Left cardiac atrium (tissue), 4 donors: ENCODE measurements at regions not wholly inside any gene's neighbourhood (a gene's known extent, or its start where the extent isn't known, plus 50 kb on each side); places are given as distances from the start of the nearest gene placed in this dataset.

Experiments used
- ATAC-seq, 2 donors: fragments of 200-7000 bp; cut with Tn5 transposase; one replicate each; pipeline ENCODE4 v1.9.1; 2020; ENCODE audit warnings: mild to moderate bottlenecking in 2 of 2, moderate library complexity in 2 of 2
- DNase-seq: peaks from one replicate; pipeline ENCODE4 v3.0.0-alpha.2; 2020
- intact Hi-C, 2 donors: fragments of 100-400 bp; cut with DNase I; formaldehyde crosslinking; loops; one replicate each; pipeline versions ENCODE4 v1.14.1 to v1.15.1; 2022 to 2023
- donor health status: DM: no; HTN: yes; CAD: no.
- donor health status: DM: no; HTN: yes; CAD: no; lungs with severe emphysema.
- donor health status: DM: yes; HTN: yes; CAD: no.
- donor health status: Dilated cardiomyopathy.

GRCh38 chr4:146998157-146998556 is 52.5 kb upstream of the TTC29 start:
- intact Hi-C loops: no loop called here
- DNase-seq (no peak), ATAC-seq (no peak)

DNA sequence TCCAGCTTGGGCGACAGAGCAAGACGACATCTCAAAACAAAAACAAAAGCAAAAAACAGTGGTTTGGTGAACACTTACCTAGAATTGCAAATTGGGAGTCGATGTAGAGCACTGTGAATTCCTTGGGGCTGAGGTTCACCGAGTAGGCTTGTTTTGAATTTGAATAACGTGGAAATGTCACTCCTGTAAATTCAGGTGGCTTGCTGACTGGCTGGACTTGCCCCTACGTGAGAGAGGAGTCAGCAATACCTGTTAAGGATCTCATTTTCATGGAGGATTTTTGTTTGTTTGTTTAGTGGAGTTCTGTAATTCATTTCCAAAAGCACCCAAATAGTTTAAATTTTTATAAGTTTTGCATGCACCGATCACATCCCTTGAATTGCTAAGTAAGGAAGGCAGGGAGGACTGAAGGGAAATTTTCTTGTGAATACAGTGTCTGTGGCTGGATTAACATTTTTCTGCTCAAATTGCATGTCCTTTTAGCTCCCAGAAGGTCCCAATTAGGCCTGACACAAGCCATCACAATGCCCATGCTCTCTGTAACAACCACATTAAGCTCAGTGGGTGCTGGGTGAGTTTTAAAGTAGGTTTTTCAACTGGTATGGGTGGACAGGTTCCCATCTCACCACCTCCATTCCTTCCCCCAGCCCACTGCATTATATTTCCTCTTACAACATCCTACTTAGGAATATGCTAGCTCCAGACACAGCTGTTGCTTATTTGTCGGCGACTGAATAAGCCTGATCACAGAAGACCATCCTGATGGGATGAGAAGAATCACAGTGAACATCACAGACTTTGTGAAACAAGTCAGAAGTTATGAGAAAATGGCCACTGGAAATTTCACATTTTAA is 58.5 kb upstream of the TTC29 start:
- DNase-seq (no peak), ATAC-seq (no peak)
- intact Hi-C loops: no loop called here

GRCh38 chr4:147006229-147006628 is 60.6 kb upstream of the TTC29 start:
- intact Hi-C loops: no loop called here
- DNase-seq: no peak

DNA sequence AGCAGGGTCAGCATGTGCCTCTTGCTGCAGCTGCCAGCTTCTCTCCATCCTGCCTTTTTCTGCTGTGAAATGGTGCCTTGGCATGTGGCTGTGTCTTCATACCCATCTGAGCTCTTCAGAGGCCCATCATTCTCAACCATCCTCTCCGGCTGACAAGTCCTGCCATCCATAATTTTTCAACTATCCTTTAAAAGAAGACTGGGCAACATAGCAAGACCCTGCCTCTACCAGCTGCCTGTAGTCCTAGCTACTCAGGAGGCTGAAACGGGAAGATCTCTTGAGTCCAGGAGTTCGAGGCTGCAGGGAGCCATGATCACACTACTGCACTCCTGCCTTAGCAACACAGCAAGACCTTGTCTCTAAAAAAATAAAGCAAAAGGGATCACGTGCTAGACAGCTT is 64.2 kb upstream of the TTC29 start:
- ATAC-seq (no peak), DNase-seq (no peak)
- intact Hi-C loops: no loop called here

More at GRCh38 chr4:147006229-147006628, 60.6 kb upstream of the TTC29 start:
- ATAC-seq: no peak

- no peak for DNase-seq
- ATAC-seq: no peak
- intact Hi-C loops: no loop called here
Measured at GRCh38 chr4:147011411-147011810, 65.7 kb upstream of the TTC29 start.

- ATAC-seq: no peak
Measured at GRCh38 chr4:147012059-147012707, 66.5 kb upstream of the TTC29 start.

DNA sequence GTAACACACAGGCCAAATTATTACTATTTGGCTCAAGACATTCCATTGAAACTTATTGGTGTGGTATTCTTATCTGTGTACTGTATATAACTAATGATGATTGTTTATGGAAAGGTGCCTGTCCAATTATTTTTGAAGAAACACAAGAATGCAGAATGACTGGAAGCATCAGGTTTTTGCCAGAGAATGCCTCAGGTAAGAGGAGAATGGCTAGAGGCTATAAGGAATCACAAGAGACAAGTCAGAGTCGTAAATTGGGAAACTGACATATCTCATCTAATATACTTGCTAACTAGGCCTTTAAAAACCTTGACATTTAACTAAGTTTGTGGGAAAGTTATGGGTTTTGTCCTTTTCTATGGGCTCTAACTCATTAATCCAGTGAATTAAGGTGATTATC is 69.3 kb upstream of the TTC29 start:
- intact Hi-C loops: loop anchor here (5.0 kb wide), 2 partner anchors 77 to 577 kb away; no protein-coding TSS in a partner anchor
- DNase-seq: no peak
- ATAC-seq: no peak

More at GRCh38 chr4:147012059-147012707, 66.5 kb upstream of the TTC29 start:
- DNase-seq: no peak
- intact Hi-C loops: no loop called here

DNA sequence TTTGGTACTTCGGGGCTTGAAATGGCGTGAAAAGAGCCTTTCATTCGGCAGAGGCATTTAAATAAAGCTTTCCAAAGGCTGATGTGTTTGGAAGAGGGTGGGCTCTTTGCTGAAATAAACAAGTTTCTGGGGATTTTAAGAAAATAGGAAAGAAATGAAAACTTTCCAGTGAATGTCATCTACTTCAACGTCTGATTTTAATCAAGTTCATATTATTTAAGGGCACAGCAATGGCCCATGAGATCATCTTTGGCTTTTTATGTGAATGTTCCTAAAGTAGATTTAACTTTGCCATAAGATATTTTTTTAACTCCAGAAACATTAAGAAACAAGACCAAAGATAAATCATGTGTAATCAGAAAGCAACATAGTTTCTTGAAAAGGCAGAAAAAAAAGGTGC is 69.8 kb upstream of the TTC29 start:
- intact Hi-C loops: loop anchor here (5.0 kb wide), 2 partner anchors 77 to 577 kb away; no protein-coding TSS in a partner anchor
- DNase-seq (no peak), ATAC-seq (no peak)

DNA sequence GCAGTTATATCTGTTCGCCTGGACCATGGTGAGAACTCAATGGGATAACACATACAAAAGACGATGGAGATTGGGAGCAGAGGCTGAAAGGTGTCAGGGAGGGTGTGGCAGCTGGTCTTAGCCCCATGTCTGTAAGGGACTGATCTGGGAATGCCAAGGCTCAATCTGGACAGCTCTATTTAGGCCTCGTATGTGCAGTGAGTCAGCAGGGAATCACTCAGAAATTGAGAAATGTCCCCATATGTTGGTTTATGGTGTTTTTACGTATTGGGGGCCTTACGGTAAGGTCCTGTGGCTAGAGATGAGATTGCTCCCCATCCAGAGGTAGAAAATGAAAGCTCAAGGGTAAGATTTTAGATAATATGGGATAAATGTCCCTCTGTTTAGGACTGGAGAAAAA is 71.4 kb upstream of the TTC29 start:
- ATAC-seq (no peak), DNase-seq (no peak)
- intact Hi-C loops: loop anchor here (5.0 kb wide), 2 partner anchors 75 to 575 kb away; no protein-coding TSS in a partner anchor

DNA sequence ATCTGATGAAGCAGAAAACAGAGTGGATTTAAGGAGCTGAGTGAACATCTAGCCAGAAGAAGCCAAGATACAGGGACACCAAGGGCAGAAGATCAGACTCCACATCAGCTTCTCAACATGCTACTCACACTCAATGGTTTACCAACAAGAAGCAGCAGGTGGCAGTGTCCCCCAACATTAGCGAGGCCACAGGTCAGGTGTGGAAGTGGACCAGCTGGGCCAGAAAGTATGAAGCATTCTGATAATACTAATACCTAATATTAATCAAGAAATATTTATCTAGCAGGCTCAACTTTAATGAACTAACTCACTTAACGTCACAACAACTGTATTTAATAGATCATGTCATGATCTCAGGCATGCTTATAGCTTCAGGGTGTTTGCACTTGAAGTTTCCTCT is 73.4 kb upstream of the TTC29 start:
- intact Hi-C loops: loop anchor here (1.0 to 5.0 kb wide), 3 partner anchors 73 to 573 kb away; no protein-coding TSS in a partner anchor
- peak; percentile 84 to 85 for ATAC-seq
- peak; percentile 60 for DNase-seq

DNA sequence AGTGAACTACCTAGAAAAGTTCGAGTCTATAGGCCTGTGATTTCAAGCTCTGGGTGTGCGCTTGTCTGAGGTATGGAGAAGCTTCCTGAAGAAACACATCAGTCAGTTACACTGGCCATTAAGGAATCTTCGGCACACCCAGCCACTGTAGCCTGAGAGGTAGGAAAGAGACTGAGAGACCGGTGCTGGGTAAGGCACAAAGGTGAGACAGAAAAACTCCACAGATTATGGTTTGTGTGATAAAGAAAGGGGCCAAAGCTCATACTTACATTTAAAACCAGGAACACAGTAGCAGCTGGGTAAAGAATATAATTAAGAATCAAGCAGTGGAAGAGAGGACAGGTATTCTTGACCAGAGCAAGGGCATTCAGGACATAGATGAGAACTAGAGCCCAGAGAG is 74.8 kb upstream of the TTC29 start:
- intact Hi-C loops: no loop called here
- DNase-seq: no peak
- no peak for ATAC-seq

DNA sequence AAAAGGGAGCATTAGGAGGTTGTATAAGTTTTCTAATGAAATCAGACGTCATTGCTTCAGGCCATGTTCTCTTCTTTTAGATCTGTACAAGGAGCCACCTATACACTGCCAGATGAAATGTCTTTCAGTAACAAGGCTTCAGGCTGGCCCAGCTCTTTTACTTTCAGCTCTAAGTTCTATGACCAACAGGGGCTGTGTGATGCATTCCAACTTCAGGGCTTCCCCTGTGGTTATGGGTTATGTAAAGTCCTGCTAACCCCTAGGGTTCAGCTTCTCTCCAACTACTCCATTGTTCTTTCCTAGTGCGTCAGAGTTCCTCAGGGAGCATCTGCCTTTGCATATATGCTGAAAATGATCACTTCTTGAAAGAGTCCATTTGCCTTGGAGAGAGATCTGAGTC is 79.4 kb upstream of the TTC29 start:
- ATAC-seq (no peak), DNase-seq (no peak)
- intact Hi-C loops: no loop called here

DNA sequence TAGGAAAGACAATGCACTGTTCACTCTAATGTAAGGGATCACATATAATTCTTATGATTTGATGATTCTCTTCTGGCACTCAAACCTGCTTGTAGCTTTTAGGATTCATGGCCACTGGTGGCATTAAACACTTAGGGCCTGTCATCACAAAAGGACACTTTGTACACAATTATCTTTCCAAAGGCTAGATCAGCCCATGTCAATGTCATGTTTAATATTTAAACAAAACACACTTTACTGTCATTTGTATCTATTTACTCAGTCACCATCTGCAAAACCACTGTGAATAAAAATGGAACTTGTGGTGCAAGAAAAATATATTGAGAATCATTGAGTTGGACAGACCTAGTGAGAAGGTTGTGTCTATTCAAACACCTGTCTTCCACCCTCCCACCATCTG is 83.6 kb upstream of the TTC29 start:
- no peak for DNase-seq
- no peak for ATAC-seq
- intact Hi-C loops: no loop called here

- DNase-seq (no peak), ATAC-seq (no peak)
- intact Hi-C loops: no loop called here
Measured at GRCh38 chr4:147034372-147034771, 88.7 kb upstream of the TTC29 start.

DNA sequence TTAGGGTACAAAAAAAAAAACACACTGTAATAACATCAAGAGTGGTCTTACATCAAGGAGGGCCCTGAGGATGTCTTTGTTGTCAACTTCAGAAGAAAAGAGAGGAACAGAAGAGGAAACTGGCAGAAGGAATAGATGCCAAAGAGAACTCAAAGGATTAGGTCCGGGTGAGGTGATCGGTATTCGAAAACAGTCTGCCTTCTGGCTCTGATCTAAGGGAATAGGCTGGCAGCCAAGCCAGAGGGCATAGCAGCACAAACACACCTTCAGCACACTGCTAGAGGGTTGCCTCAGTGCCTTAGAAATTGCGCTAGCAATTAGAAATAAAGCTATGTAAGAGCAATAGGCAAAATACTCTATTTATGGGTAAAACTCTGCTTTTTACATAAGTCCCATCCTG is 91.4 kb upstream of the TTC29 start:
- ATAC-seq: no peak
- intact Hi-C loops: no loop called here
- no peak for DNase-seq

- DNase-seq (no peak), ATAC-seq (no peak)
- intact Hi-C loops: no loop called here
Measured at GRCh38 chr4:147039976-147040575, 94.4 kb upstream of the TTC29 start.

- no peak for ATAC-seq
- no peak for DNase-seq
- intact Hi-C loops: no loop called here
Measured at GRCh38 chr4:147040874-147041273, 95.2 kb upstream of the TTC29 start.

GRCh38 chr4:147041376-147041775 is 95.7 kb upstream of the TTC29 start:
- DNase-seq (no peak), ATAC-seq (no peak)
- intact Hi-C loops: no loop called here

DNA sequence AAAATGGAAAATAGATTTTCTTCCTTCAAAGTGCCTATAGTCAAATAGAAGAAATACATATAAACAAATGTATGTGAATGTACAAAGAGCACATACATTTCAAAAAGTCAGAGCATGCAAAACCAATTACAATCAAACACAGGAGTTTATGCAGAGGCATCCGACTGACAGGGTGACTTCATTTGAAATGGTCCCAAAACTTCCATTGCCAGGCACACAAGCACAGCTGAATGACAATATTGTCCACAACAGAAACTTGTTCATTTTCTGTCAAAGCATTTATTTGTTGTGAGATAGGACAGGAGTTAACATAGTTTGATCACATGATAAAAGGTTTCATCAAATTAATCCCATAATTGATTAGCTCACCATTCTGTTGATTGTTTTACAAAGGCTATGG is 96.4 kb upstream of the TTC29 start:
- DNase-seq (no peak), ATAC-seq (no peak)
- intact Hi-C loops: no loop called here

GRCh38 chr4:147044241-147044640 is 98.6 kb upstream of the TTC29 start:
- DNase-seq (no peak), ATAC-seq (no peak)
- intact Hi-C loops: no loop called here
